ENCODE measurements at regions not wholly inside any gene's neighbourhood (a gene's known extent, or its start where the extent isn't known, plus 50 kb on each side); places are given as distances from the start of the nearest gene placed in this dataset.

DNA sequence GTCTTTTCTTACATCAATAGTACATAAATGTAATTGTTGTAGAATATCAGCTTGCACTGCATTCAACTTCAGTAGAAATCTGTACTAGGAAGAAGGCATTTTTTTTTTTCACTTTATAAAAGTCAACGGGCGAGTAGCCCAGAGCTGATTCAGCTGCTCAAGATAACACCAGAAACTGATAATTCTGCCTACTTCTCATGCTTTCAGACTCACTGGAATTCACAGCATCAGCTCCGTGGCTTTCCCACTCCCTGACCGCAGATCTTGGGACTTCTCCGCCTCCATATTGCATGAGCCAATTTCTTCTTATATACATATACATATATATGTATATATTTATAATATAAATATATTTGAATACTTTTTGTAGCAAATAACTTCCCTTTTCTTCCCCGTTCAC, 263.1 kb upstream of the RXFP2 start:
- no peak for TF ChIP-seq MXI1 (IDR thresholded peaks at IDR 0.05; ENCODE audit: low read depth, low read length)
- no peak for TF ChIP-seq CTCF (IDR thresholded peaks at IDR 0.05 in 2 of 3, conservative IDR thresholded peaks at IDR 0.05 in 1 of 3; ENCODE audit: control insufficient read depth in 2 of 3, extremely low read depth in 1 of 3, insufficient read depth in 1 of 3, low read depth in 3 of 3, low read length in 3 of 3)
- TF ChIP-seq MTA3 (IDR thresholded peaks at IDR 0.05; ENCODE audit: borderline replicate concordance, low read length): no peak
- no peak for TF ChIP-seq EP300 (IDR thresholded peaks at IDR 0.05; ENCODE audit: borderline replicate concordance in 1 of 2, control insufficient read depth in 1 of 2, low read depth in 2 of 2, low read length in 2 of 2)
- TF ChIP-seq SMC3 (IDR thresholded peaks at IDR 0.05; ENCODE audit: borderline replicate concordance, low read length): no peak
- no peak for TF ChIP-seq MAX (IDR thresholded peaks at IDR 0.05; ENCODE audit: low read depth, low read length)
- no peak for TF ChIP-seq FOXM1 (IDR thresholded peaks at IDR 0.05; ENCODE audit: low read depth, low read length)
- TF ChIP-seq ELK1 (IDR thresholded peaks at IDR 0.05; ENCODE audit: low read depth, low read length): no peak

Data from GM12878 (cell line).